Tibial artery (tissue), 4 donors: ENCODE measurements at regions not wholly inside any gene's neighbourhood (a gene's known extent, or its start where the extent isn't known, plus 50 kb on each side); places are given as distances from the start of the nearest gene placed in this dataset.

Experiments
- DNase-seq, 2 donors: peaks; one replicate each; pipeline ENCODE4 v3.0.0-alpha.2; 2019
- H3K27ac ChIP-seq, 2 donors: fragments of 200-600 bp; sonication (generic) in 1 of 2; 1 replicate in 1 of 2; 2 replicates in 1 of 2; pipeline ENCODE4 v1.5.1; 2018 to 2019; ENCODE audit warnings: mild to moderate bottlenecking in 1 of 2
- H3K27me3 ChIP-seq, 2 donors: fragments of 200-600 bp; sonication (generic) in 1 of 2; one replicate each; pipeline versions ENCODE4 v1.5.1 to v1.6.0; 2016 to 2019
- H3K36me3 ChIP-seq, 3 donors: fragments of 200-600 bp; sonication (generic) in 2 of 3; one replicate each; pipeline ENCODE4 v1.5.1; 2016 to 2019; ENCODE audit warnings: mild to moderate bottlenecking in 2 of 3
- H3K4me1 ChIP-seq, 4 donors: fragments of 200-600 bp; sonication (generic) in 2 of 4; 1 replicate in 3 of 4; 2 replicates in 1 of 4; pipeline ENCODE4 v1.5.1; 2016 to 2019
- H3K4me3 ChIP-seq, 2 donors: fragments of 200-600 bp; sonication (generic) in 1 of 2; 1 replicate in 1 of 2; 2 replicates in 1 of 2; pipeline ENCODE4 v1.5.1; 2018 to 2019; ENCODE audit warnings: mild to moderate bottlenecking in 2 of 2
- H3K9me3 ChIP-seq, 3 donors: fragments of 200-600 bp; sonication (generic) in 1 of 3; one replicate each; pipeline ENCODE4 v1.5.1; 2016 to 2019
- intact Hi-C: fragments of 100-400 bp; cut with DNase I; formaldehyde crosslinking; loops from one replicate; pipeline ENCODE4 v1.15.0; 2023; ENCODE audit warnings: low total_unique reads
- TF ChIP-seq, protein P1 (sequence below), 2 experiments: fragments of 200-600 bp in 1 of 2; fragments of 450-650 bp in 1 of 2; IDR thresholded peaks; one replicate each; pipeline ENCODE4 v1.5.1; 2017 to 2019; ENCODE audit warnings: antibody characterized with exemption in 2 of 2, mild to moderate bottlenecking in 1 of 2, moderate library complexity in 1 of 2

- Histone ChIP-seq H3K4me3 (no peak overlapping the region), H3K27me3 (no peaks in the 10 kb centered on the region), H3K27ac (no peak overlapping the region), H3K36me3 (no peaks in the 10 kb centered on the region), H3K4me1 (no peaks in the 10 kb centered on the region), H3K9me3 (no peaks in the 10 kb centered on the region)
- TF ChIP-seq, protein P1, sequence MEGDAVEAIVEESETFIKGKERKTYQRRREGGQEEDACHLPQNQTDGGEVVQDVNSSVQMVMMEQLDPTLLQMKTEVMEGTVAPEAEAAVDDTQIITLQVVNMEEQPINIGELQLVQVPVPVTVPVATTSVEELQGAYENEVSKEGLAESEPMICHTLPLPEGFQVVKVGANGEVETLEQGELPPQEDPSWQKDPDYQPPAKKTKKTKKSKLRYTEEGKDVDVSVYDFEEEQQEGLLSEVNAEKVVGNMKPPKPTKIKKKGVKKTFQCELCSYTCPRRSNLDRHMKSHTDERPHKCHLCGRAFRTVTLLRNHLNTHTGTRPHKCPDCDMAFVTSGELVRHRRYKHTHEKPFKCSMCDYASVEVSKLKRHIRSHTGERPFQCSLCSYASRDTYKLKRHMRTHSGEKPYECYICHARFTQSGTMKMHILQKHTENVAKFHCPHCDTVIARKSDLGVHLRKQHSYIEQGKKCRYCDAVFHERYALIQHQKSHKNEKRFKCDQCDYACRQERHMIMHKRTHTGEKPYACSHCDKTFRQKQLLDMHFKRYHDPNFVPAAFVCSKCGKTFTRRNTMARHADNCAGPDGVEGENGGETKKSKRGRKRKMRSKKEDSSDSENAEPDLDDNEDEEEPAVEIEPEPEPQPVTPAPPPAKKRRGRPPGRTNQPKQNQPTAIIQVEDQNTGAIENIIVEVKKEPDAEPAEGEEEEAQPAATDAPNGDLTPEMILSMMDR (IDR thresholded peaks at IDR 0.05), result no peak
- no peak for DNase-seq
- intact Hi-C loops, result no loop called here
These were observed 207.7 kb downstream of the PLOD2 start for GRCh38 chr3:145953316-145953715.

- Histone ChIP-seq H3K36me3 (no peaks in the 10 kb centered on the region), H3K4me1 (no peaks in the 10 kb centered on the region), H3K9me3 (no peaks in the 10 kb centered on the region), H3K27ac (no peak overlapping the region), H3K4me3 (no peak overlapping the region), H3K27me3 (no peaks in the 10 kb centered on the region)
- intact Hi-C loops, result no loop called here
- DNase-seq, result no peak
- TF ChIP-seq, protein P1 (IDR thresholded peaks at IDR 0.05), result no peak
These were observed 201.4 kb downstream of the PLOD2 start for GRCh38 chr3:145959457-145960088.

- H3K9me3 ChIP-seq, result no peaks in the 10 kb centered on the region
- intact Hi-C loops, result no loop called here
- H3K4me3 ChIP-seq, result no peak overlapping the region
These were observed 197.9 kb downstream of the PLOD2 start for GRCh38 chr3:145963111-145963510.

DNA sequence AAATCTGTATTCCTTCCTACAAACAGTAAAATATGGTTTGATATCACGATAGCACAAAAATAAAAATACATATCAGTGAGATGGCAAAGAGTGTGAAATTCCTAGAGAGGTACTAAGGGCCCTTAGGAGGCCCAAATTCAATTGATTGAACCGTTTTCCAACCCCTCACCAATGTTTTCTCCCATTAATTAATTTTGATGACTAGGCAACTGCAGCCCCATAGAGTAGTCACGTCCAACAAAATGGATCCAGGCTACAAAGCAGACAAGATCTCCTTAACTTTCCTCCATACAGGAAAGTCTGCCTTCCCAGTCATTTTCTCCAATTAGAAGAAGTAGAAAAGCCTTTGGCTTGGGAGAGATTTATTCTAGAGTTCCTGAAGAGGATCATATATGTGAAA, 193.9 kb downstream of the PLOD2 start:
- intact Hi-C loops, result no loop called here
- DNase-seq, result no peak
- TF ChIP-seq, protein P1 (IDR thresholded peaks at IDR 0.05), result no peak
- H3K27me3 ChIP-seq, result no peaks in the 10 kb centered on the region
- H3K4me3 ChIP-seq, result no peak overlapping the region
- H3K36me3 ChIP-seq, result no peaks in the 10 kb centered on the region
- H3K9me3 ChIP-seq, result no peaks in the 10 kb centered on the region
- H3K4me1 ChIP-seq, result peaks cover 0 to 12% (median 0%) of the 10 kb centered on the region in 4 donors
- H3K27ac ChIP-seq, result no peak overlapping the region

More at GRCh38 chr3:145963111-145963510, 197.9 kb downstream of the PLOD2 start:
- H3K4me1 ChIP-seq, result no peaks in the 10 kb centered on the region
- H3K27ac ChIP-seq, result no peak overlapping the region
- TF ChIP-seq, protein P1 (IDR thresholded peaks at IDR 0.05), result no peak
- H3K27me3 ChIP-seq, result no peaks in the 10 kb centered on the region
- DNase-seq, result no peak
- no peaks in the 10 kb centered on the region for H3K36me3 ChIP-seq

- Histone ChIP-seq H3K27me3 (no peaks in the 10 kb centered on the region), H3K4me1 (peaks cover 0 to 12% (median 0%) of the 10 kb centered on the region in 4 donors), H3K4me3 (no peak overlapping the region), H3K9me3 (no peaks in the 10 kb centered on the region), H3K36me3 (no peaks in the 10 kb centered on the region), H3K27ac (no peak overlapping the region)
- intact Hi-C loops, result no loop called here
- TF ChIP-seq, protein P1 (IDR thresholded peaks at IDR 0.05), result no peak
- no peak for DNase-seq
These were observed 189.8 kb downstream of the PLOD2 start for GRCh38 chr3:145971186-145971585.

GRCh38 chr3:145972851-145973250, 188.1 kb downstream of the PLOD2 start:
- DNase-seq, result no peak

More at GRCh38 chr3:145972851-145973250, 188.1 kb downstream of the PLOD2 start:
- H3K27me3 ChIP-seq, result no peaks in the 10 kb centered on the region
- intact Hi-C loops, result no loop called here
- H3K9me3 ChIP-seq, result no peaks in the 10 kb centered on the region
- H3K4me3 ChIP-seq, result no peak overlapping the region
- no peak overlapping the region for H3K27ac ChIP-seq
- peaks cover 0 to 12% (median 0%) of the 10 kb centered on the region in 4 donors for H3K4me1 ChIP-seq
- no peaks in the 10 kb centered on the region for H3K36me3 ChIP-seq
- TF ChIP-seq, protein P1 (IDR thresholded peaks at IDR 0.05), result no peak
